ENCODE measurements at regions not wholly inside any gene's neighbourhood (a gene's known extent, or its start where the extent isn't known, plus 50 kb on each side); places are given as distances from the start of the nearest gene placed in this dataset.

DNA sequence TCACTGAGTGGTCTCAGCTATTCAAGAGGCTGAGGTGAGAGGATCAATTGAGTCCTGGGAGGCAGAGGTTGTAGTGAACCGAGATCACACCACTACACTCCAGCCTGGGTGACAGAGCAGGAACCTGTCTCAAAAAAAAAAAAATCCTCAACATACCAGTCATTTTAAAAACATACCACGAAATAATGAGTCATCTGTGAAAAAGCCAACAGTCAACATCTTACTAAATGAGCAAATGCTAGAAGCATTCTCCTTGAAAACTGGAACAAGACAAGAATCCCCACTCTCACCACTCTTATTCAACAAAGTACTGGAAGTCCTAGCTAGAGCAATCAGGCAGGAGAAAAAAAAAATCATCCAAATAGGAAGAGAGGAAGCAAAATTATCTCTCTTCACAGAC lies 104.0 kb upstream of the ARHGEF9 start:
- TF ChIP-seq EZH2 (IDR thresholded peaks at IDR 0.05; ENCODE audit: low read depth): no peak
- TF ChIP-seq, protein P1, sequence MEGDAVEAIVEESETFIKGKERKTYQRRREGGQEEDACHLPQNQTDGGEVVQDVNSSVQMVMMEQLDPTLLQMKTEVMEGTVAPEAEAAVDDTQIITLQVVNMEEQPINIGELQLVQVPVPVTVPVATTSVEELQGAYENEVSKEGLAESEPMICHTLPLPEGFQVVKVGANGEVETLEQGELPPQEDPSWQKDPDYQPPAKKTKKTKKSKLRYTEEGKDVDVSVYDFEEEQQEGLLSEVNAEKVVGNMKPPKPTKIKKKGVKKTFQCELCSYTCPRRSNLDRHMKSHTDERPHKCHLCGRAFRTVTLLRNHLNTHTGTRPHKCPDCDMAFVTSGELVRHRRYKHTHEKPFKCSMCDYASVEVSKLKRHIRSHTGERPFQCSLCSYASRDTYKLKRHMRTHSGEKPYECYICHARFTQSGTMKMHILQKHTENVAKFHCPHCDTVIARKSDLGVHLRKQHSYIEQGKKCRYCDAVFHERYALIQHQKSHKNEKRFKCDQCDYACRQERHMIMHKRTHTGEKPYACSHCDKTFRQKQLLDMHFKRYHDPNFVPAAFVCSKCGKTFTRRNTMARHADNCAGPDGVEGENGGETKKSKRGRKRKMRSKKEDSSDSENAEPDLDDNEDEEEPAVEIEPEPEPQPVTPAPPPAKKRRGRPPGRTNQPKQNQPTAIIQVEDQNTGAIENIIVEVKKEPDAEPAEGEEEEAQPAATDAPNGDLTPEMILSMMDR (conservative IDR thresholded peaks at IDR 0.05): no peak
